Thyroid gland (tissue), 4 donors: ENCODE measurements at regions not wholly inside any gene's neighbourhood (a gene's known extent, or its start where the extent isn't known, plus 50 kb on each side); places are given as distances from the start of the nearest gene placed in this dataset.
"Not testable (repeated sequence)": the region's sequence is repeated elsewhere in the genome, so short reads cannot be mapped to it uniquely, and the experiment has no call there.

Source experiments
- DNase-seq, 2 donors: peaks; one replicate each; pipeline ENCODE4 v3.0.0-alpha.2; 2019
- H3K27ac ChIP-seq, 3 donors: fragments of 200-600 bp; sonication (generic); 1 replicate in 2 of 3; 2 replicates in 1 of 3; pipeline ENCODE4 v1.5.1; 2016 to 2019; ENCODE audit warnings: mild to moderate bottlenecking in 1 of 3, moderate library complexity in 1 of 3
- H3K27me3 ChIP-seq: fragments of 200-600 bp; sonication (generic); one replicate; pipeline ENCODE4 v1.5.1; 2019
- H3K36me3 ChIP-seq, 2 donors: fragments of 200-600 bp; sonication (generic); one replicate each; pipeline ENCODE4 v1.5.1; 2016 to 2019
- H3K4me1 ChIP-seq, 2 donors: fragments of 200-600 bp; sonication (generic); one replicate each; pipeline ENCODE4 v1.5.1; 2017 to 2019
- H3K4me3 ChIP-seq, 3 donors: fragments of 200-600 bp; sonication (generic); replicated peaks in 1 of 3; 1 replicate in 2 of 3; 2 replicates in 1 of 3; pipeline ENCODE4 v1.5.1; 2016; ENCODE audit warnings: mild to moderate bottlenecking in 1 of 3
- H3K9me3 ChIP-seq: fragments of 200-600 bp; sonication (generic); one replicate; pipeline ENCODE4 v1.5.1; 2017
- POLR2A ChIP-seq, 2 donors: fragments of 450-650 bp; IDR thresholded peaks; one replicate each; pipeline ENCODE4 v1.6.1; 2017; ENCODE audit warnings: antibody characterized with exemption in 2 of 2, mild to moderate bottlenecking in 2 of 2, moderate library complexity in 1 of 2
- WGBS, 2 donors: methylation state at CpG; one replicate each; pipeline ENCODE4 v1.1.5; 2017; 5-methylcytosine and 5-hydroxymethylcytosine counted together
- intact Hi-C: fragments of 100-400 bp; cut with DNase I; formaldehyde crosslinking; loops from one replicate; pipeline ENCODE4 v1.15.1; 2023
- TF ChIP-seq, protein P1 (sequence below), 6 experiments: fragments of 200-600 bp in 3 of 6; fragments of 450-650 bp in 3 of 6; sonication (generic) in 3 of 6; IDR thresholded peaks; one replicate each; pipeline ENCODE4 v1.5.1; 2016 to 2019; ENCODE audit warnings: antibody characterized with exemption in 6 of 6, mild to moderate bottlenecking in 2 of 6, inconsistent platforms in 1 of 6, moderate library complexity in 1 of 6

DNA sequence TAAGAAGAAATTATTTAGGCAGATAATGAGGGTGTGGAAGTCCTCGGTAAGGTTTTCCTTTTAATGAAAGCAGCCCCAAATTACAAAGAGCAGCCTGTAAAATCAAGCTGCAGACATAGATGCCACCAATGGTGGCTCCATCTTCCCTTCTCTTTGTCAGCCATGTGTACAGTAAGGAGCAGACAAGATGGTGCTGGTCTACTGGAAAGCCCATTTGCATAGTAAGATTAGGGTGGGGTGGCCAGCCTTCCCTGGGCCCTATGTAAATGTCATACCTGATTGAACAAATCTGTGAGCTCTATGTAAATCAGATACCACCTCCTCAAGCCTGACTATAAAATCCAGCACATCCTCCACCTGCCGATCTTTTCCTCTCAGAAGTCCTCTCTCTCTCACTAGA is 154.4 kb upstream of the SERTAD2 start:
- TF ChIP-seq, protein P1, sequence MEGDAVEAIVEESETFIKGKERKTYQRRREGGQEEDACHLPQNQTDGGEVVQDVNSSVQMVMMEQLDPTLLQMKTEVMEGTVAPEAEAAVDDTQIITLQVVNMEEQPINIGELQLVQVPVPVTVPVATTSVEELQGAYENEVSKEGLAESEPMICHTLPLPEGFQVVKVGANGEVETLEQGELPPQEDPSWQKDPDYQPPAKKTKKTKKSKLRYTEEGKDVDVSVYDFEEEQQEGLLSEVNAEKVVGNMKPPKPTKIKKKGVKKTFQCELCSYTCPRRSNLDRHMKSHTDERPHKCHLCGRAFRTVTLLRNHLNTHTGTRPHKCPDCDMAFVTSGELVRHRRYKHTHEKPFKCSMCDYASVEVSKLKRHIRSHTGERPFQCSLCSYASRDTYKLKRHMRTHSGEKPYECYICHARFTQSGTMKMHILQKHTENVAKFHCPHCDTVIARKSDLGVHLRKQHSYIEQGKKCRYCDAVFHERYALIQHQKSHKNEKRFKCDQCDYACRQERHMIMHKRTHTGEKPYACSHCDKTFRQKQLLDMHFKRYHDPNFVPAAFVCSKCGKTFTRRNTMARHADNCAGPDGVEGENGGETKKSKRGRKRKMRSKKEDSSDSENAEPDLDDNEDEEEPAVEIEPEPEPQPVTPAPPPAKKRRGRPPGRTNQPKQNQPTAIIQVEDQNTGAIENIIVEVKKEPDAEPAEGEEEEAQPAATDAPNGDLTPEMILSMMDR (IDR thresholded peaks at IDR 0.05) = no peak
- no peak for TF ChIP-seq POLR2A (IDR thresholded peaks at IDR 0.05)

GRCh38 chr2:64808754-64809153 is 155.0 kb upstream of the SERTAD2 start:
- TF ChIP-seq, protein P1 (IDR thresholded peaks at IDR 0.05) = no peak
- no peak for TF ChIP-seq POLR2A (IDR thresholded peaks at IDR 0.05)
- H3K4me1 ChIP-seq = peaks cover 0 to 4% of the 10 kb centered on the region in 2 donors
- WGBS, 2 donors = 53 to 62% methylated on average over 2 of the region's 2 CpGs
- no peak for DNase-seq
- H3K9me3 ChIP-seq = no peaks in the 10 kb centered on the region
- H3K27ac ChIP-seq = no peak overlapping the region
- H3K4me3 ChIP-seq = no peak overlapping the region
- intact Hi-C loops = no loop called here
- H3K27me3 ChIP-seq = no peaks in the 10 kb centered on the region
- no peaks in the 10 kb centered on the region for H3K36me3 ChIP-seq

More for the DNA sequence above, 154.4 kb upstream of the SERTAD2 start:
- no peaks in the 10 kb centered on the region for H3K36me3 ChIP-seq
- no peaks in the 10 kb centered on the region for H3K27me3 ChIP-seq
- H3K4me1 ChIP-seq = peaks cover 0 to 4% of the 10 kb centered on the region in 2 donors
- H3K27ac ChIP-seq = no peak overlapping the region
- H3K4me3 ChIP-seq = no peak overlapping the region
- WGBS, 2 donors = 84 to 88% methylated on average over 2 of the region's 2 CpGs
- no peak for DNase-seq
- intact Hi-C loops = no loop called here
- H3K9me3 ChIP-seq = no peaks in the 10 kb centered on the region

DNA sequence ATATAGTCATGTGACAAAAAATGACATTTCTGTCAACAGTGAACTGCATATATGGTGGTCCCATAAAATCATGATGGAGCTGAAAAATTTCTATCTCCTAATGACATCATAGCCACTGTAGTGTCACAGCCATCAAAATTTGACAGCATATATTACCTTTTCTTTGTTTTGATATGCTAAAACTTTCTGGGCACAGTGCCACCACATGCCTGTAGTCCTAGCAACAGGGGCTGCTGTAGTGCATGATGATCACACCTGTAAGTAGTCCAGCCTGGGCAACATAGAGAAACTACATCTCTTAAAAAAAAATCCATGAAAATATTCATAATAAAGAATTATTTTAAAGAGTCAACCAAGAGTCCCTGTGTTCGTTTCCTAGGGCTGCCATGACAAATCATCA is 155.5 kb upstream of the SERTAD2 start:
- Histone ChIP-seq H3K4me1 (peaks cover 0 to 4% of the 10 kb centered on the region in 2 donors), H3K27ac (no peak overlapping the region), H3K9me3 (no peaks in the 10 kb centered on the region), H3K36me3 (no peaks in the 10 kb centered on the region), H3K4me3 (no peak overlapping the region), H3K27me3 (no peaks in the 10 kb centered on the region)
- 68 to 79% methylated on average over 1 of the region's 1 CpG for WGBS, 2 donors
- no peak for TF ChIP-seq POLR2A (IDR thresholded peaks at IDR 0.05)
- TF ChIP-seq, protein P1 (IDR thresholded peaks at IDR 0.05) = no peak
- no peak for DNase-seq
- intact Hi-C loops = no loop called here

DNA sequence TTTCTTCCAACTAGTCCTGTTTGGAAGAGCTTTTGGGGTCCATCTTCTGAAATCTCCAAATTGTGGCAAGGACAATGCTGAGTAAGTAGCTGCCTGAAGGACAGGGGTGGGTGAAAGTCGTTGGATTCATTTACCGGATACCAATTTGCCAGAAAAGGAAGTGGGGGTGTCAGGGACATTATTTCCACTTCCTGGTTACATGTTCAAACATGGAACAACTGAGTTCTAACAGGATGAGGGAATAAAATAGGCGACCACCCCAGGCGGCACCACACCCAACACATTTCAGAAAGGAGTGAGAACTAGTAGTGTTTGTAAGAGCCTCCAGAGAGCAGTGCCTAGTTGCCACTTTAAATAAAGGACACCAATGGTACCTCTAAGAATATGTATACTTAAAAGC is 158.6 kb upstream of the SERTAD2 start:
- Histone ChIP-seq H3K36me3 (no peaks in the 10 kb centered on the region), H3K4me1 (peaks cover 0 to 4% of the 10 kb centered on the region in 2 donors), H3K4me3 (no peak overlapping the region), H3K27me3 (no peaks in the 10 kb centered on the region), H3K9me3 (no peaks in the 10 kb centered on the region), H3K27ac (no peak overlapping the region)
- 70 to 73% methylated on average over 4 of the region's 4 CpGs for WGBS, 2 donors
- intact Hi-C loops = no loop called here
- no peak for DNase-seq
- TF ChIP-seq, protein P1 (IDR thresholded peaks at IDR 0.05) = no peak
- no peak for TF ChIP-seq POLR2A (IDR thresholded peaks at IDR 0.05)

DNA sequence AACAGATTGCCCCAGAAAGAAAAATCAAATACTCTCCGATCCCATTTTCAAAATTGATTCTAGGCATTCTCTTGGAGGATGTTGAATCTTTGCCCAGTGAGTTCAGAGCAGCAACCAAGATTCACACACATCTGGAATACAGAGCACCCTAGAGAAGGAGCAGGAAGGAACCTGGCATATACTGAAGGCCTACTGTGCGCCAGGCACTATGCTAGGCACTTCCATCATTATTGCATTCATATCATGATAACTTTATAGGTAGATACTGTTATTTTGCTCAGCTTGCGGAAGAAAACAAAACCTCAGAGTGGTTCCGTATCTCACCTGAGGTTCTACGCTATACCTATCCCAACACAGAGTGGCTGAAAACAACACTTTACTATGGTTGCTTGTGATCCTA is 160.3 kb upstream of the SERTAD2 start:
- H3K9me3 ChIP-seq = no peaks in the 10 kb centered on the region
- no peak for DNase-seq
- TF ChIP-seq, protein P1 (IDR thresholded peaks at IDR 0.05) = no peak
- TF ChIP-seq POLR2A (IDR thresholded peaks at IDR 0.05) = no peak
- no peak overlapping the region for H3K27ac ChIP-seq
- H3K27me3 ChIP-seq = no peaks in the 10 kb centered on the region
- no peak overlapping the region for H3K4me3 ChIP-seq
- 93 to 95% methylated on average over 5 of the region's 5 CpGs for WGBS, 2 donors
- intact Hi-C loops = no loop called here
- peaks cover 0 to 4% of the 10 kb centered on the region in 2 donors for H3K4me1 ChIP-seq
- no peaks in the 10 kb centered on the region for H3K36me3 ChIP-seq

- WGBS, 2 donors = 86 to 88% methylated on average over 8 of the region's 8 CpGs
- H3K27me3 ChIP-seq, H3K36me3 ChIP-seq, H3K27ac ChIP-seq, intact Hi-C loops, DNase-seq, H3K4me3 ChIP-seq, H3K9me3 ChIP-seq, H3K4me1 ChIP-seq: not testable (repeated sequence)
These were observed 162.8 kb upstream of the SERTAD2 start for GRCh38 chr2:64816526-64816925.
